ENCODE measurements at regions not wholly inside any gene's neighbourhood (a gene's known extent, or its start where the extent isn't known, plus 50 kb on each side); places are given as distances from the start of the nearest gene placed in this dataset.

GRCh38 chr13:64051278-64051677, 2635.6 kb upstream of the PCDH20 start:
- Histone ChIP-seq H3K27ac (ENCODE audit: low read length) (no peak overlapping the region), H3K27me3 (ENCODE audit: control insufficient read depth, insufficient read depth, low read length) (no peaks in the 10 kb centered on the region), H3K9me3 (ENCODE audit: control insufficient read depth, low read depth, low read length) (peaks cover 4% of the 10 kb centered on the region), H3K4me3 (ENCODE audit: low read length) (no peak overlapping the region), H3K9ac (ENCODE audit: low read length) (no peak overlapping the region), H3K36me3 (ENCODE audit: control insufficient read depth, low read depth, low read length) (no peaks in the 10 kb centered on the region), H3K4me1 (ENCODE audit: control insufficient read depth, low read depth, low read length) (no peaks in the 10 kb centered on the region)

GRCh38 chr13:64041296-64041695, 2625.6 kb upstream of the PCDH20 start:
- H3K4me1 ChIP-seq (ENCODE audit: control insufficient read depth, low read depth, low read length): no peaks in the 10 kb centered on the region
- H3K36me3 ChIP-seq (ENCODE audit: control insufficient read depth, low read depth, low read length): no peaks in the 10 kb centered on the region
- no peak overlapping the region for H3K9ac ChIP-seq (ENCODE audit: low read length)
- H3K4me3 ChIP-seq (ENCODE audit: low read length): no peak overlapping the region
- H3K27ac ChIP-seq (ENCODE audit: low read length): no peak overlapping the region
- no peaks in the 10 kb centered on the region for H3K27me3 ChIP-seq (ENCODE audit: control insufficient read depth, insufficient read depth, low read length)
- H3K9me3 ChIP-seq (ENCODE audit: control insufficient read depth, low read depth, low read length): no peaks in the 10 kb centered on the region

DNA sequence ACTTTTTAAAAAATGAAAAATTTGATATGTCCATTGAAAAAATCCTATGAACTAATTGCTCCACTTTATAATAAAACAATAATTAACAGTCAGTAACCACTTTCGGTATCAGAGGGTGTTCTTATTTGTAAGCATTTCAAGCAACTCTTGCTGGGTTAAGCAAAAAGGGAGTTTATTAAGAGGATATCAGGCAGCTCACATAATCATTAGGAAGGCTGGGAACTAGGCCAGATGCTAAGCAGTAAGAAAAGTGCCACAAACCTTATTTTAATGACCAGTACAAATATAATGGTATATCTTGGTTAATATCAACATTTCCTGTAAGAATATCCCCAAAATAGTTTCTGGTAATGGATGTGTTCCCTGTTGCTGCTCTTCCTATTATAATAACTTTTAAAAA, 2618.3 kb upstream of the PCDH20 start:
- H3K9me3 ChIP-seq (ENCODE audit: control insufficient read depth, low read depth, low read length): no peaks in the 10 kb centered on the region
- H3K27me3 ChIP-seq (ENCODE audit: control insufficient read depth, insufficient read depth, low read length): no peaks in the 10 kb centered on the region
- no peak overlapping the region for H3K27ac ChIP-seq (ENCODE audit: low read length)
- H3K4me3 ChIP-seq (ENCODE audit: low read length): no peak overlapping the region
- no peaks in the 10 kb centered on the region for H3K4me1 ChIP-seq (ENCODE audit: control insufficient read depth, low read depth, low read length)
- H3K36me3 ChIP-seq (ENCODE audit: control insufficient read depth, low read depth, low read length): no peaks in the 10 kb centered on the region
- H3K9ac ChIP-seq (ENCODE audit: low read length): no peak overlapping the region

DNA sequence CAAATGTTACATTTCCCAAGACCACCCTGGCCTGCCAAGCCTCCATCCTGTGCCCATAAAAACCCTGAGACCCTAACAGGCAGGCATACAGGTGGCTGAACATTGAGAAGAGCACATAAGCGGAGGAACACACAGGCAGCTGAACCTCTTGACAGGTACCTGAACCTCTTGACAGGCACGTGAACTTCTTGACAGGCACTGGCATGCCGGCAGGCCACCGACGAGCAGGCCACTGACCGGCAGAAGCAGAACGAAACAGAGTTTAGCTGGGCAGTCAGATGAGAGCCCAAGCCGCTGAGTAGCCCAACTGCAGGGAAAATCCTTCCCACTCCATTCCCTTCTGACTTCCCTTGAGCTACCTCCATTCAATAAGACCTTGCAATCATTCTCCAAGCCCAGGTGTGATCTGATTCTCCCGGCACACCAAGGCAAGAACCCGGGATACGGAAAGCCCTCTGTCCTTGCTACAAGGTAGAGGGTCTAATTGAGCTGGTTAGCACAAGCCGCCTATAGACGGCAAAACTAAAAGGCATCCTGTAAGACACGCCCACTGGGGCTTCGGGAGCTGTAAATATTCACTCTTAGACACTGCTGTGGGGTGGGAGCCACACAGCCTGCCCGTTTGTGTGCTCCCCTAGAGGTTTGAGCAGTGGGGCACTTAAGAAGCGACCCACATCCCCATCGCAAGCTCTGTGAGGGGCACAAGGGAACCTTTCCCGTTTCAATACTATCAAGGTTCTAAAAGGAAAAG, 2613.9 kb upstream of the PCDH20 start:
- Histone ChIP-seq H3K27me3 (ENCODE audit: control insufficient read depth, insufficient read depth, low read length) (no peaks in the 10 kb centered on the region), H3K9ac (ENCODE audit: low read length) (no peak overlapping the region), H3K36me3 (ENCODE audit: control insufficient read depth, low read depth, low read length) (no peaks in the 10 kb centered on the region), H3K4me1 (ENCODE audit: control insufficient read depth, low read depth, low read length) (no peaks in the 10 kb centered on the region), H3K27ac (ENCODE audit: low read length) (no peak overlapping the region), H3K4me3 (ENCODE audit: low read length) (no peak overlapping the region), H3K9me3 (ENCODE audit: control insufficient read depth, low read depth, low read length) (no peaks in the 10 kb centered on the region)

GRCh38 chr13:64028551-64028950, 2612.9 kb upstream of the PCDH20 start:
- H3K27ac ChIP-seq (ENCODE audit: low read length): no peak overlapping the region

DNA sequence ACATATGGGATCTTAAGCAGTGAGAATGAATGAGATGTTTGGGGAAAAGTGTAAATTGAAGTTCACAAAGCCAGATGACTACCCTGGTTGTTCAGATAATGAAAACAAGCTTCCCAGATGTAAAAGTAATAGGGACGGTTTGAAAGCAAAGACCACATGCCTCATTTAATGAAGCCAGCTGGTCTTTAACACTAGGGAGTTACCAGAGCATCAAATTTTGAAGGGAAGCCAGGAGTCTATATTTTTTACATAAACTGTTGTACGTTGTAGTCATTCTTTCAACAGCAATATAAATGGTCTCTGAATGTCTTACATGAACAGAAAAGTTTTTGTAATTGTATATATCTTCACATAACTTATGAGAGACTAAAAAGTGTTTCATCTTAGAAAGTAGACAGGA, 2604.5 kb upstream of the PCDH20 start:
- Histone ChIP-seq H3K36me3 (ENCODE audit: control insufficient read depth, low read depth, low read length) (no peaks in the 10 kb centered on the region), H3K27me3 (ENCODE audit: control insufficient read depth, insufficient read depth, low read length) (no peaks in the 10 kb centered on the region), H3K9me3 (ENCODE audit: control insufficient read depth, low read depth, low read length) (no peaks in the 10 kb centered on the region), H3K4me1 (ENCODE audit: control insufficient read depth, low read depth, low read length) (no peaks in the 10 kb centered on the region), H3K4me3 (ENCODE audit: low read length) (no peak overlapping the region), H3K27ac (ENCODE audit: low read length) (no peak overlapping the region), H3K9ac (ENCODE audit: low read length) (no peak overlapping the region)

More at GRCh38 chr13:64028551-64028950, 2612.9 kb upstream of the PCDH20 start:
- H3K9me3 ChIP-seq (ENCODE audit: control insufficient read depth, low read depth, low read length): no peaks in the 10 kb centered on the region
- H3K36me3 ChIP-seq (ENCODE audit: control insufficient read depth, low read depth, low read length): no peaks in the 10 kb centered on the region
- no peaks in the 10 kb centered on the region for H3K27me3 ChIP-seq (ENCODE audit: control insufficient read depth, insufficient read depth, low read length)
- H3K4me3 ChIP-seq (ENCODE audit: low read length): no peak overlapping the region
- H3K9ac ChIP-seq (ENCODE audit: low read length): no peak overlapping the region
- H3K4me1 ChIP-seq (ENCODE audit: control insufficient read depth, low read depth, low read length): no peaks in the 10 kb centered on the region

GRCh38 chr13:64007339-64007738, 2591.7 kb upstream of the PCDH20 start:
- Histone ChIP-seq H3K4me1 (ENCODE audit: control insufficient read depth, low read depth, low read length) (no peaks in the 10 kb centered on the region), H3K27ac (ENCODE audit: low read length) (no peak overlapping the region), H3K9me3 (ENCODE audit: control insufficient read depth, low read depth, low read length) (no peaks in the 10 kb centered on the region), H3K36me3 (ENCODE audit: control insufficient read depth, low read depth, low read length) (no peaks in the 10 kb centered on the region), H3K27me3 (ENCODE audit: control insufficient read depth, insufficient read depth, low read length) (no peaks in the 10 kb centered on the region), H3K4me3 (ENCODE audit: low read length) (no peak overlapping the region), H3K9ac (ENCODE audit: low read length) (no peak overlapping the region)

GRCh38 chr13:64000321-64000720, 2584.7 kb upstream of the PCDH20 start:
- H3K9me3 ChIP-seq (ENCODE audit: control insufficient read depth, low read depth, low read length): no peaks in the 10 kb centered on the region
- H3K4me1 ChIP-seq (ENCODE audit: control insufficient read depth, low read depth, low read length): no peaks in the 10 kb centered on the region
- no peak overlapping the region for H3K27ac ChIP-seq (ENCODE audit: low read length)
- no peak overlapping the region for H3K9ac ChIP-seq (ENCODE audit: low read length)
- H3K4me3 ChIP-seq (ENCODE audit: low read length): no peak overlapping the region
- no peaks in the 10 kb centered on the region for H3K27me3 ChIP-seq (ENCODE audit: control insufficient read depth, insufficient read depth, low read length)
- no peaks in the 10 kb centered on the region for H3K36me3 ChIP-seq (ENCODE audit: control insufficient read depth, low read depth, low read length)

- no peak overlapping the region for H3K4me3 ChIP-seq (ENCODE audit: low read length)
- no peak overlapping the region for H3K27ac ChIP-seq (ENCODE audit: low read length)
- no peaks in the 10 kb centered on the region for H3K27me3 ChIP-seq (ENCODE audit: control insufficient read depth, insufficient read depth, low read length)
- no peaks in the 10 kb centered on the region for H3K36me3 ChIP-seq (ENCODE audit: control insufficient read depth, low read depth, low read length)
- no peaks in the 10 kb centered on the region for H3K9me3 ChIP-seq (ENCODE audit: control insufficient read depth, low read depth, low read length)
- no peak overlapping the region for H3K9ac ChIP-seq (ENCODE audit: low read length)
- no peaks in the 10 kb centered on the region for H3K4me1 ChIP-seq (ENCODE audit: control insufficient read depth, low read depth, low read length)
These were observed 2584.1 kb upstream of the PCDH20 start for GRCh38 chr13:63999614-64000305.

GRCh38 chr13:63983366-63983765, 2567.7 kb upstream of the PCDH20 start:
- Histone ChIP-seq H3K4me1 (ENCODE audit: control insufficient read depth, low read depth, low read length) (no peaks in the 10 kb centered on the region), H3K36me3 (ENCODE audit: control insufficient read depth, low read depth, low read length) (no peaks in the 10 kb centered on the region), H3K27ac (ENCODE audit: low read length) (no peak overlapping the region), H3K27me3 (ENCODE audit: control insufficient read depth, insufficient read depth, low read length) (no peaks in the 10 kb centered on the region), H3K9ac (ENCODE audit: low read length) (no peak overlapping the region), H3K9me3 (ENCODE audit: control insufficient read depth, low read depth, low read length) (no peaks in the 10 kb centered on the region), H3K4me3 (ENCODE audit: low read length) (no peak overlapping the region)

DNA sequence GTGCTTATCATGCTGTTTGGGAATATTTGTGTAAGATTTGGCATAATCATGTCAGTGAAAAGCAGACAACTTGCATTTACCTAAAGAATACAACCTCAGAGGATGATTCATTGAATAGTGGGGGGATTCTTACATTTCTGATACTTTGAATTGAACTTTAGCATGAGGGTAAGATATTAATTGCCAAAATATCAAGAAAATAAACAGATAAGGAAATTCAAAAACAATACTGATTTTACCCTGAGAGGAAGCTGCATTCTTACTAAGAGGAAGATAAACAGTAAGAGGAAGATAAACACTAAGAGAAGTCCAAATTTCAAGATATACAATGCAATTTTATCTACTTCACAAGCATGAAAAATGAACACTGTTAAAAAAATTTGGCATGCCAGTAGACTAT, 2564.3 kb upstream of the PCDH20 start:
- Histone ChIP-seq H3K27me3 (ENCODE audit: control insufficient read depth, insufficient read depth, low read length) (no peaks in the 10 kb centered on the region), H3K36me3 (ENCODE audit: control insufficient read depth, low read depth, low read length) (no peaks in the 10 kb centered on the region), H3K9ac (ENCODE audit: low read length) (no peak overlapping the region), H3K4me1 (ENCODE audit: control insufficient read depth, low read depth, low read length) (no peaks in the 10 kb centered on the region), H3K27ac (ENCODE audit: low read length) (no peak overlapping the region), H3K9me3 (ENCODE audit: control insufficient read depth, low read depth, low read length) (no peaks in the 10 kb centered on the region), H3K4me3 (ENCODE audit: low read length) (no peak overlapping the region)

DNA sequence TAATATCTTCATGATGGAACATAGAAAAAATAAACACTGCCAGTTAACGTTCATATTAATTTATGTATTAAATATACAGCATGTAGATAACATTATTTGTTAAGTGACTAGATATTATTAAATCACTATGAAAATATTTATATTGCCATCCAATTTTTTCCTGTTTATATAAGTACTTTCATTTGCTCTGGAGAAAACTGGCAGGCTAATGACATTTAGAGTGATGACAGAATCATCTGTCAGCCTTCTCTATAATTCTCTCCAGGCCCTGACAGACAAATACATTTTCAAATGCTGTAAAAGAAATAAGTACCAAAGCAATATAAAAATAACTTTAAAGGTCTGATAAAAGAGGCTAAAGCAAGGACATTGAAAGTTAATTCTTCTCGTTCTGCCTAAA, 2556.7 kb upstream of the PCDH20 start:
- Histone ChIP-seq H3K4me1 (ENCODE audit: control insufficient read depth, low read depth, low read length) (no peaks in the 10 kb centered on the region), H3K9me3 (ENCODE audit: control insufficient read depth, low read depth, low read length) (no peaks in the 10 kb centered on the region), H3K27ac (ENCODE audit: low read length) (no peak overlapping the region), H3K4me3 (ENCODE audit: low read length) (no peak overlapping the region), H3K27me3 (ENCODE audit: control insufficient read depth, insufficient read depth, low read length) (no peaks in the 10 kb centered on the region), H3K9ac (ENCODE audit: low read length) (no peak overlapping the region), H3K36me3 (ENCODE audit: control insufficient read depth, low read depth, low read length) (no peaks in the 10 kb centered on the region)
